Brain microvascular endothelial cell (primary cell): ENCODE measurements at regions not wholly inside any gene's neighbourhood (a gene's known extent, or its start where the extent isn't known, plus 50 kb on each side); places are given as distances from the start of the nearest gene placed in this dataset.
A peak's percentile ranks its signal among the peaks of the same experiment; 100 is the strongest.

ENCODE experiments used
- DNase-seq: peaks from one replicate; pipeline ENCODE4 v3.0.0-alpha.2; 2020
- H3K27ac ChIP-seq: fragments of 250-450 bp; sonication (Bioruptor Pico); 2 replicates; pipeline ENCODE4 v1.5.1; 2020; ENCODE audit warnings: mild to moderate bottlenecking, moderate library complexity
- H3K27me3 ChIP-seq: fragments of 250-450 bp; sonication (Bioruptor Pico); replicated peaks from 2 replicates; pipeline ENCODE4 v1.5.1; 2020; ENCODE audit warnings: mild to moderate bottlenecking
- H3K36me3 ChIP-seq: fragments of 250-450 bp; sonication (Bioruptor Pico); replicated peaks from 2 replicates; pipeline ENCODE4 v1.5.1; 2020; ENCODE audit warnings: mild to moderate bottlenecking
- H3K4me3 ChIP-seq: 2 replicates; pipeline ENCODE4 v1.5.1; 2011; ENCODE audit warnings: low read depth, mild to moderate bottlenecking, control low read depth, low read length, moderate library complexity
- CTCF ChIP-seq: IDR thresholded peaks from 2 replicates; pipeline ENCODE4 v1.5.1; 2011; ENCODE audit warnings: low read depth, mild to moderate bottlenecking, moderate library complexity, low read length, control low read depth, inconsistent platforms; ENCODE audit errors: missing control alignments
- in situ Hi-C: cut with HindIII; loops from 2 replicates; pipeline ENCODE4 v1.10.0; 2017; ENCODE audit warnings: low sequenced_read_pairs, low pct_ligation_motif_present

- H3K36me3 ChIP-seq: no peaks in the 10 kb centered on the region
- no peak overlapping the region for H3K27ac ChIP-seq
- TF ChIP-seq CTCF: no peak
- H3K27me3 ChIP-seq: no peaks in the 10 kb centered on the region
- no peak for DNase-seq
- no peak overlapping the region for H3K4me3 ChIP-seq
- in situ Hi-C loops: no loop called here
These were observed 96.7 kb upstream of the CHD1 start for GRCh38 chr5:99025298-99026045.

- Histone ChIP-seq H3K36me3 (no peaks in the 10 kb centered on the region), H3K27ac (no peak overlapping the region), H3K4me3 (no peak overlapping the region), H3K27me3 (no peaks in the 10 kb centered on the region)
- no peak for DNase-seq
- no peak for TF ChIP-seq CTCF
- in situ Hi-C loops: no loop called here
These were observed 94.5 kb upstream of the CHD1 start for GRCh38 chr5:99023330-99023729.

GRCh38 chr5:99022250-99022649 lies 93.4 kb upstream of the CHD1 start:
- no peak for DNase-seq
- H3K27me3 ChIP-seq: no peaks in the 10 kb centered on the region

GRCh38 chr5:99020698-99021048 lies 91.9 kb upstream of the CHD1 start:
- no peaks in the 10 kb centered on the region for H3K36me3 ChIP-seq
- H3K4me3 ChIP-seq: no peak overlapping the region
- TF ChIP-seq CTCF: no peak
- in situ Hi-C loops: no loop called here
- no peak overlapping the region for H3K27ac ChIP-seq
- H3K27me3 ChIP-seq: no peaks in the 10 kb centered on the region
- no peak for DNase-seq

More at GRCh38 chr5:99022250-99022649, 93.4 kb upstream of the CHD1 start:
- in situ Hi-C loops: no loop called here
- H3K27ac ChIP-seq: no peak overlapping the region
- no peaks in the 10 kb centered on the region for H3K36me3 ChIP-seq
- no peak overlapping the region for H3K4me3 ChIP-seq
- no peak for TF ChIP-seq CTCF

- Histone ChIP-seq H3K36me3 (no peaks in the 10 kb centered on the region), H3K27me3 (no peaks in the 10 kb centered on the region), H3K4me3 (no peak overlapping the region), H3K27ac (no peak overlapping the region)
- peak; percentile 63 for DNase-seq
- in situ Hi-C loops: no loop called here
- no peak for TF ChIP-seq CTCF
These were observed 91.2 kb upstream of the CHD1 start for GRCh38 chr5:99019812-99020697.
